Pancreas (tissue), 10 donors: ENCODE measurements at regions not wholly inside any gene's neighbourhood (a gene's known extent, or its start where the extent isn't known, plus 50 kb on each side); places are given as distances from the start of the nearest gene placed in this dataset.

Experiments
- ATAC-seq, 4 donors: fragments of 200-7000 bp; cut with Tn5 transposase; one replicate each; pipeline versions ENCODE4 v1.8.0 to v1.9.1; 2020; ENCODE audit warnings: mild to moderate bottlenecking in 4 of 4, moderate library complexity in 4 of 4
- DNase-seq, 6 donors: peaks; one replicate each; pipeline ENCODE4 v3.0.0-alpha.2; 2020
- FAIRE-seq: peaks from 2 replicates; lab custom pipeline; 2012; peaks lifted over from hg19 to GRCh38; lab: Jason Lieb, UNC
- H3K27ac ChIP-seq, 4 donors: fragments of 200-600 bp; sonication (generic); 1 replicate in 3 of 4; 2 replicates in 1 of 4; pipeline versions ENCODE4 v1.5.0 to v1.8.0; 2020
- H3K27me3 ChIP-seq, 4 donors: fragments of 200-600 bp; one replicate each; pipeline ENCODE4 v1.8.0; 2021
- H3K36me3 ChIP-seq, 3 donors: fragments of 200-600 bp; sonication (generic) in 1 of 3; one replicate each; pipeline versions ENCODE4 v1.5.0 to v1.8.0; 2020 to 2021
- H3K4me1 ChIP-seq, 3 donors: fragments of 200-600 bp; one replicate each; pipeline ENCODE4 v1.8.0; 2021
- H3K4me3 ChIP-seq, 4 donors: fragments of 200-600 bp; sonication (generic) in 2 of 4; one replicate each; pipeline versions ENCODE4 v1.5.0 to v1.8.0; 2020 to 2021
- H3K9me3 ChIP-seq, 4 donors: fragments of 200-600 bp; one replicate each; pipeline ENCODE4 v1.8.0; 2021
- CTCF ChIP-seq, 4 donors: fragments of 200-600 bp; sonication (generic) in 3 of 4; IDR thresholded peaks; one replicate each; pipeline versions ENCODE4 v1.5.0 to v1.8.0; 2021; ENCODE audit warnings: antibody characterized with exemption in 4 of 4
- WGBS, 2 donors: extraction: QIAGEN DNeasy Blood & Tissue Kit; methylation state at CpG; one replicate each; pipeline ENCODE4 v1.1.7; 2013; 5-methylcytosine and 5-hydroxymethylcytosine counted together
- intact Hi-C, 3 donors: fragments of 100-400 bp; cut with DNase I; formaldehyde crosslinking; loops; one replicate each; pipeline versions ENCODE4 v1.11.1 to v1.14.2; 2022
- donor health status: healthy with polysubstance abuse.
- donor health status: DM: no; HTN: no; CAD: no; lungs with moderate emphysema.
- donor health status: DM: no; HTN: no; CAD: no.
- donor health status: control.
- donor health status: control.
- donor health status: Bipolar disorder and iron deficiency.
- donor health status: DM: yes; HTN: yes; CAD: no.
- donor health status: DM: no; HTN: no; CAD: no.
- donor health status: DM: no; HTN: no; CAD: no.
- donor health status: DM: yes; HTN: yes; CAD: no.

GRCh38 chr3:171511450-171511849, 51.2 kb upstream of the TNIK start:
- H3K27ac ChIP-seq = no peak overlapping the region
- FAIRE-seq = no peak
- H3K36me3 ChIP-seq = no peaks in the 10 kb centered on the region
- H3K4me3 ChIP-seq = no peak overlapping the region
- no peak for DNase-seq
- no peak for TF ChIP-seq CTCF (IDR thresholded peaks at IDR 0.05)
- intact Hi-C loops = no loop called here
- no peaks in the 10 kb centered on the region for H3K27me3 ChIP-seq
- no peaks in the 10 kb centered on the region for H3K4me1 ChIP-seq
- 31 to 40% methylated on average over 2 of the region's 2 CpGs for WGBS, 2 donors
- H3K9me3 ChIP-seq = no peaks in the 10 kb centered on the region
- ATAC-seq = no peak
